ENCODE measurements at regions not wholly inside any gene's neighbourhood (a gene's known extent, or its start where the extent isn't known, plus 50 kb on each side); places are given as distances from the start of the nearest gene placed in this dataset.
A peak's percentile ranks its signal among the peaks of the same experiment; 100 is the strongest.

DNA sequence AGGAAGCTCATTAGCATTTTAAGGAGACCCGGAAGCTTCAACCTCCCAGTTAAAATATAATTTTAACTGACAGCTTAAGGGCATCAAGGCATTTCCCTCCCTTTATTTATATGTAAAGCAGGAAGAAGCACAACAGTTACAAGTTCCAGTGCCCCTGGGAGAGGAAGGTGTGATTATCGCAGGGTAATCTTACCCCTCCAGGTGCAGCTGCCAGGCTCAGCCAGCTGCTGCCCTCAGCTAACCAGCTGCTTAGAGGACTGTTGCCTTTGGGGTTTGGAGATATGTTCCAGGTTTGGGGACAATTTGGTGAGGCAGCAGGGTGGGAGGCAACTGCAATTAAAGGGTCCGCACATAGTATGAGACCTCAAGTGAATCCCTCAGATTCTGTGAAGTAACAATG is 55.3 kb upstream of the SETBP1 start:
- WGBS, 2 experiments (ENCODE audit: low coverage in 1 of 2, low lambda C conversion rate in 2 of 2, missing lambda C conversion rate in 2 of 2), result 90% methylated on average over 3 of the region's 3 CpGs
- Histone ChIP-seq H4K20me1 (ENCODE audit: insufficient read depth) (no peaks in the 10 kb centered on the region), H2AFZ (no peak overlapping the region), H3K79me2 (ENCODE audit: insufficient read depth) (no peaks in the 10 kb centered on the region), H3K9ac (no peak overlapping the region), H3K27me3 (replicated peaks; ENCODE audit: insufficient read depth) (no peaks in the 10 kb centered on the region), H3K27ac (no peak overlapping the region), H3K4me1 (ENCODE audit: insufficient read depth) (peaks cover 8% of the 10 kb centered on the region), H3K4me2 (ENCODE audit: unreplicated experiment) (no peak overlapping the region), H3K9me3 (ENCODE audit: low read depth) (no peaks in the 10 kb centered on the region), H3F3A (ENCODE audit: insufficient read depth) (0 out of 2 replicates have a peak, but pooled peaks cover 4% of the 10 kb centered on the region), H3K9me2 (ENCODE audit: insufficient read depth) (no peaks in the 10 kb centered on the region), H3K36me3 (ENCODE audit: low read depth) (no peaks in the 10 kb centered on the region), H3K4me3 (no peak overlapping the region)
- no peak for DNase-seq
- TF ChIP-seq EZH2 (IDR thresholded peaks at IDR 0.05; ENCODE audit: insufficient read depth, poor library complexity, severe bottlenecking) (no peak), EZH2phosphoT487 (IDR thresholded peaks at IDR 0.05; ENCODE audit: insufficient read depth, low read depth) (no peak)
- in situ Hi-C loops (cut with MboI), result no loop called here

DNA sequence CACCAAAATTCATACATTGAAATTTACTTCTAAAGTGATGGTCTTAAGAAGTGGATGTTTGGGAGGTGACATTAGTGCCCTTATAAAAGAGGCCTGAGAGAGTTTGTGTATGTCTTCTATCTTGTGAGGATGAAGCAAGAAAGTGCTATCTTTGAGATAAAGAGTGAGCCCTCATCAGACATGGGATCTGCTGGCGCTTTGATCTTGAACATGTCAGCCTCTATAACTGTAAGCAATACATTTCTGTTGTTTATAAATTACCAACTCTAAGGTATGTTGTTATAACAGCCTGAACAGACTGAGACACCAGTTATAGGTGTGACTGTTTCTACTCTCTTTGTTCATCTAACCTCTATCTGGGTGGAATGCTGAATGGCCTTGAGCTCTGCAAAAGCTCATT is 54.5 kb upstream of the SETBP1 start:
- Histone ChIP-seq H3K4me3 (no peak overlapping the region), H3K27ac (no peak overlapping the region), H3K9ac (no peak overlapping the region), H3F3A (ENCODE audit: insufficient read depth) (0 out of 2 replicates have a peak, but pooled peaks cover 4% of the 10 kb centered on the region), H4K20me1 (ENCODE audit: insufficient read depth) (no peaks in the 10 kb centered on the region), H3K4me1 (ENCODE audit: insufficient read depth) (peaks cover 8% of the 10 kb centered on the region), H3K36me3 (ENCODE audit: low read depth) (no peaks in the 10 kb centered on the region), H3K9me2 (ENCODE audit: insufficient read depth) (no peaks in the 10 kb centered on the region), H3K4me2 (ENCODE audit: unreplicated experiment) (no peak overlapping the region), H3K27me3 (replicated peaks; ENCODE audit: insufficient read depth) (no peaks in the 10 kb centered on the region), H2AFZ (no peak overlapping the region), H3K9me3 (ENCODE audit: low read depth) (no peaks in the 10 kb centered on the region), H3K79me2 (ENCODE audit: insufficient read depth) (no peaks in the 10 kb centered on the region)
- no peak for TF ChIP-seq EZH2 (IDR thresholded peaks at IDR 0.05; ENCODE audit: insufficient read depth, poor library complexity, severe bottlenecking)
- TF ChIP-seq EZH2phosphoT487 (IDR thresholded peaks at IDR 0.05; ENCODE audit: insufficient read depth, low read depth), result no peak
- 91 to 100% methylated on average over 1 of the region's 1 CpG for WGBS, 2 experiments (ENCODE audit: low coverage in 1 of 2, low lambda C conversion rate in 2 of 2, missing lambda C conversion rate in 2 of 2)
- in situ Hi-C loops (cut with MboI), result no loop called here
- DNase-seq, result no peak

DNA sequence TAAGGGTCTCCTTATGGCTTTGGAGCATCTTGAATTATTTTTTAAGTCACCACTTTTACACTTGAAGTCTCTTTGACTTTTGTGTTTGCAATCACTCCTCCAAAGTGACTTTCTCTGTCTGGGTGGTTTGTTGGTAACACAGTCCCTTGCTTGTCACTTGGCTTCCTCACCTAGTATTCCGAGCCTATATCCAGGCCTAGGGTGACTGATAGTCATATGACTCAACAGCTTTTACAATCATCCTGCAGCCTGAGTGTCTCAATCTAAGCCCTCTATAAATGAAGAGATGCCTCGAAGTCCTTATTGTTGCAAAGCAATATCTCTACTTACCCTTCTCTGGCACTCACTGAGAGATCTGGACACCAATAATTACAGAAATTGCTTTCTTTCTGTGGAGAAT is 53.9 kb upstream of the SETBP1 start:
- Histone ChIP-seq H3K4me3 (no peak overlapping the region), H3K9me3 (ENCODE audit: low read depth) (no peaks in the 10 kb centered on the region), H3K4me1 (ENCODE audit: insufficient read depth) (peaks cover 8% of the 10 kb centered on the region), H3K9ac (no peak overlapping the region), H3K9me2 (ENCODE audit: insufficient read depth) (no peaks in the 10 kb centered on the region), H3K79me2 (ENCODE audit: insufficient read depth) (no peaks in the 10 kb centered on the region), H3K27me3 (replicated peaks; ENCODE audit: insufficient read depth) (no peaks in the 10 kb centered on the region), H3K27ac (peak overlapping the region; percentile 35), H2AFZ (peak overlapping the region; percentile 46; the same call in 1 of the 2 replicates), H3F3A (ENCODE audit: insufficient read depth) (0 out of 2 replicates have a peak, but pooled peaks cover 4% of the 10 kb centered on the region), H4K20me1 (ENCODE audit: insufficient read depth) (no peaks in the 10 kb centered on the region), H3K4me2 (ENCODE audit: unreplicated experiment) (peak overlapping the region; percentile 51), H3K36me3 (ENCODE audit: low read depth) (no peaks in the 10 kb centered on the region)
- TF ChIP-seq EZH2phosphoT487 (IDR thresholded peaks at IDR 0.05; ENCODE audit: insufficient read depth, low read depth) (no peak), EZH2 (IDR thresholded peaks at IDR 0.05; ENCODE audit: insufficient read depth, poor library complexity, severe bottlenecking) (no peak)
- in situ Hi-C loops (cut with MboI), result no loop called here
- 65 to 67% methylated on average over 2 of the region's 2 CpGs for WGBS, 2 experiments (ENCODE audit: low coverage in 1 of 2, low lambda C conversion rate in 2 of 2, missing lambda C conversion rate in 2 of 2)
- peak; percentile 47 for DNase-seq

DNA sequence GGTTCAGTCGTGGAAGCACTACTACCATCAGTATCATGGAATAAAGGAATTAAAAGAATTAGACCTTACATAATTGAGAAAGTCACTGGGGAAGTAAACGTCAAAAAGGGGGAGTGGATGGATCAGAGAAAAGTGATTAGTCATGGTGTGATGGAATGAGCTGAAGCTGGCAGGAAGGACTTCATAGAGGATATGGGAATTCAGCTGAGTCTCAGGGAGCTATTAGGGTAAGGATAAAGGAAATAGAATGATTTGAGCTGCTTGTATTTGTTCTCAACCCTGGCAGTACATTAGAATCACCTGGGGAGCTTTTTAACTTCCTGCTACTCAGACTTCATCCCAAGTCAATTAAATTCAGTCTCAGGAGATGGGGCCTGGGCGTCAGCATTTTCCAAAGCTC is 53.4 kb upstream of the SETBP1 start:
- Histone ChIP-seq H3K27me3 (replicated peaks; ENCODE audit: insufficient read depth) (no peaks in the 10 kb centered on the region), H3K9me2 (ENCODE audit: insufficient read depth) (no peaks in the 10 kb centered on the region), H3K4me1 (ENCODE audit: insufficient read depth) (peaks cover 8% of the 10 kb centered on the region), H3K79me2 (ENCODE audit: insufficient read depth) (no peaks in the 10 kb centered on the region), H2AFZ (peak overlapping the region; percentile 46; the same call in 1 of the 2 replicates), H3K9ac (no peak overlapping the region), H3F3A (ENCODE audit: insufficient read depth) (0 out of 2 replicates have a peak, but pooled peaks cover 4% of the 10 kb centered on the region), H3K27ac (peak overlapping the region; percentile 35), H3K36me3 (ENCODE audit: low read depth) (no peaks in the 10 kb centered on the region), H3K4me2 (ENCODE audit: unreplicated experiment) (peak overlapping the region; percentile 51), H3K4me3 (no peak overlapping the region), H4K20me1 (ENCODE audit: insufficient read depth) (no peaks in the 10 kb centered on the region), H3K9me3 (ENCODE audit: low read depth) (no peaks in the 10 kb centered on the region)
- in situ Hi-C loops (cut with MboI), result no loop called here
- 56 to 61% methylated on average over 3 of the region's 3 CpGs for WGBS, 2 experiments (ENCODE audit: low coverage in 1 of 2, low lambda C conversion rate in 2 of 2, missing lambda C conversion rate in 2 of 2)
- DNase-seq, result peak; percentile 74
- TF ChIP-seq EZH2phosphoT487 (IDR thresholded peaks at IDR 0.05; ENCODE audit: insufficient read depth, low read depth) (no peak), EZH2 (IDR thresholded peaks at IDR 0.05; ENCODE audit: insufficient read depth, poor library complexity, severe bottlenecking) (no peak)

DNA sequence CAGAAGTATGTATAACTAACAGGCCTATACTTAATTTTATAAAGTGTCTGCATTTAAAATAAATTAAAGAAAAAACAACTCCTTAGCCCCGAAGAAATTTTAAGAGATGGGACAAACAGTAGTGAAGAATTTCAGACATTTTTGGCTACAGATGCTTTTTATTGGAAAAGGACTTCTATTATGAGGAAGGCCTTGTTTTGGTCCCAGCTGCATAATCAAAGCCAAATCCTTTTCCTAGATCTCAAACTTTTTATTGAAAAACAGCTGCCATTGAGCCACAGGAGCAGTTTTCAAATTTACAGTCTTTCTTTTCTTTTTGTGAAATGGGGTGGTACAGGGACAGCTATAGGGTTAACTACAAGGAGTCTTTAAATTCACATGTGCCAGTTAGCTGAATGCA is 51.3 kb upstream of the SETBP1 start:
- Histone ChIP-seq H2AFZ (no peak overlapping the region), H3K4me1 (ENCODE audit: insufficient read depth) (peaks cover 8% of the 10 kb centered on the region), H3K9ac (no peak overlapping the region), H4K20me1 (ENCODE audit: insufficient read depth) (no peaks in the 10 kb centered on the region), H3K9me3 (ENCODE audit: low read depth) (no peaks in the 10 kb centered on the region), H3K27me3 (replicated peaks; ENCODE audit: insufficient read depth) (no peaks in the 10 kb centered on the region), H3K4me2 (ENCODE audit: unreplicated experiment) (no peak overlapping the region), H3F3A (ENCODE audit: insufficient read depth) (0 out of 2 replicates have a peak, but pooled peaks cover 4% of the 10 kb centered on the region), H3K79me2 (ENCODE audit: insufficient read depth) (no peaks in the 10 kb centered on the region), H3K27ac (no peak overlapping the region), H3K9me2 (ENCODE audit: insufficient read depth) (no peaks in the 10 kb centered on the region), H3K4me3 (no peak overlapping the region), H3K36me3 (ENCODE audit: low read depth) (no peaks in the 10 kb centered on the region)
- no peak for DNase-seq
- WGBS, 2 experiments (ENCODE audit: low coverage in 1 of 2, low lambda C conversion rate in 2 of 2, missing lambda C conversion rate in 2 of 2), result 2 to 10% methylated on average over 1 of the region's 1 CpG
- in situ Hi-C loops (cut with MboI), result no loop called here
- no peak for TF ChIP-seq EZH2phosphoT487 (IDR thresholded peaks at IDR 0.05; ENCODE audit: insufficient read depth, low read depth)
- TF ChIP-seq EZH2 (IDR thresholded peaks at IDR 0.05; ENCODE audit: insufficient read depth, poor library complexity, severe bottlenecking), result no peak
